ENCODE measurements at regions not wholly inside any gene's neighbourhood (a gene's known extent, or its start where the extent isn't known, plus 50 kb on each side); places are given as distances from the start of the nearest gene placed in this dataset.
"Not testable (repeated sequence)": the region's sequence is repeated elsewhere in the genome, so short reads cannot be mapped to it uniquely, and the experiment has no call there.

DNA sequence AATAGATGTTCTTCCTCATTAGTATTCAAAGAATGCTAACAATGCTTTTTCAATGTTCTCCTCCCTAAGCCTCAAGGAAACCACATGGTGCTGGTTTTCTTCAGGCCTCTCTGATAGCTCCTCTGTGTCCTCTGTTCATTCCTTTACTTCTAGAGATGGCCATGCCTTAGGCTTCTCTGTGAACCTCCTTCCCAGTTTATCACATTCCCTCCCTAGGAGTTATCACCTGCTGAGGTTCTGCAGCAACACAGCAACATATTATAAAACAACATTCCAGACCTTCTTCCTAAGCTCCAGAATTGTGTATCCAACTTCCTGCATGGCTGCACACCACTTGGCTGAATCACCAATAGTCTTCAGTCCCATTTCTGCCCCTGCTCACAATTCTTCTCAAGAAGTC is 325.5 kb downstream of the IRS1 start:
- DNase-seq (ENCODE audit: low read depth), result no peak

DNA sequence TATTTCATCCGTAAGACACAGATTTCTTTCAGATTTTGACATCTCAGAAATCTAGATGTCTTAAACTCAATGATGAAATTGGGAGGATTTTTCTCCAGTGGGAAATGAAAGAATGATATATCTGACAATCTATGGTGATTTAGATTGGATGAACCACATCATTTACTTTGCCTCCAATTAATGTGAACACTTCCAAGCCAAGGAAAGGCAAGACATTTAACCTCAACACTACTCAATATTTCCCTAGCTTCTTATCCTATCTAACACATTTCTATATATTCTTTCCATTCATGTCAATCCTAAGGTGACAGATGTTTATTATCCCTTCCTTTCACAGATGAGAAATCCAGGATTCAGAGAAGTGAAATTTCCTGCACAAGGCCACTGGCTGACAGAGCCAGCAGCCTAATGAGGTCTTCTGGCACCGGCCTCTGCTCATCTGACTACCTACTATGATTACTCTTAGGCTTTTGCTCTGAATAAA is 327.6 kb downstream of the IRS1 start:
- no peak for DNase-seq (ENCODE audit: low read depth)

DNA sequence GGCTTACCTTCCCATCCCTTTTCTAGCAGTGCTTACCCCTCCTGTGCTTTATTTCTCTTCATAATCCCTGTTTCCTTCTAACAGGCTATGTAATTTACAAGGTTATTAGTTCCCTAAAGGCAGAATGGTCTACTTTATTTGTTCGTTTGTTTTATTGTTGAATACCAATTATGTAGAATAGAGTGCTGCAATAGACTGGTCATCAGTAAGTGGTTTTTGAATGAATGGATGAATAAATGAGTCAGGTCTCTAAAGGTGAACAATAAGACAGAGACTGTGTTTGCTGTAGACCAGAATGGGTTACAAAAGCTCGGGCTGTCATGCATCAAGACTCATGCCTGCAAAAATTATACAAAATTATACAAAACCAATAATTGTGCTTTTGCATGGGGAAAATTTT is 332.0 kb downstream of the IRS1 start:
- DNase-seq (ENCODE audit: low read depth), result no peak

DNA sequence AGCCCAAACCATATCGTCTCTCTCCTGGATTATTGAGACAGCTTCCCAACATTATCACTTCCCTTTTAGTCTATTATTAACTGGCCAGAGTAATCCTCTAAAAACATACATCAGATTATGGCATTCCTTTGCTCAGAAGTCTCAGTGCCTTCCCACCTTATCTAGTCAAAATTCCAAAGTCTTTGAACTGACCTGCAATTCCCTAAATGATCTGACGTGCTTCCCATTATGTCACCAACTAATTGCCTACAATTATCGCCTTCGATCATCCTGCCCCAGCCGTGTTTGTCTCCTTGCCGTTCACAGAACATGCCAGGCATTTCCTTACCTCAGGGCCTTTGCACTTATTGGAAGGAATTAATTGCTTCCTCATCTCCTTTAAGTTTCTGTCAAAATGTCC is 332.4 kb downstream of the IRS1 start:
- no peak for DNase-seq (ENCODE audit: low read depth)

DNA sequence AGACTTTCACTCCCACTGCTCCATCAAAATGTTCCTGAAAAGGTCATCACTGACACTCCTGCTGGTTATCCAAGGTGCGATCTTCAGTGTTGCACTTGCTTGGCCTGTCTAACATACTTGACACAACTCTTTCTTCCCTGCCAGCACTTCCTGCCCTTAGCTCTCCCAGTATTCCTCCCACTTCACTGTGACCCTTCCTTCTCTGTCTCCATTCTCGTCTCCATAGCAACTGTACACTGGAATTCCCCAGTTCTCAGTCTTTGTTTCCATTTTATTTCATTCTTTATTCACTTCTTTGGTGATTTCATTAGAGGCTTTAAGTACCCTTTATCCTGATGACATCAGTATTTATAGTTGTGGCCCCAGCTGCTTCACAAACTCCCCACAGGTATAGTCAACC is 333.0 kb downstream of the IRS1 start:
- DNase-seq (ENCODE audit: low read depth), result no peak

DNA sequence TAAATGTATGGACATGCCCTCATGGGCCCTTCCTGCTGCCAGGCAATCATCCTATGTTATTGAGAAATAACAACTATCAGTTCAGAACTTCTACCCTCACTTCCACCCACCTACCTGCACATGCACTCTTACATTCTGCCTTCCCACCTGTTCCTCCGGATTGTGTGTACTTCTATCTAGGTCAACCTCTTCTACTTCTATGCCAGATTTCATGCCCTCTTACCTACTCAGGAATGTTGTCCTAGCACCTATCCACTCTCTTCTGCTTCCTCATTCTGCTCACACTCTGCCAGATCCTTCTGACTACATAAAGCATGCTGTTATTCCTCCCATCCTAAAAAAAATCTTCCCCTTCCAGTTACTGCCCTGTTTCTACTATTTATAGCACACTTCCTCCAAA is 333.5 kb downstream of the IRS1 start:
- no peak for DNase-seq (ENCODE audit: low read depth)

DNA sequence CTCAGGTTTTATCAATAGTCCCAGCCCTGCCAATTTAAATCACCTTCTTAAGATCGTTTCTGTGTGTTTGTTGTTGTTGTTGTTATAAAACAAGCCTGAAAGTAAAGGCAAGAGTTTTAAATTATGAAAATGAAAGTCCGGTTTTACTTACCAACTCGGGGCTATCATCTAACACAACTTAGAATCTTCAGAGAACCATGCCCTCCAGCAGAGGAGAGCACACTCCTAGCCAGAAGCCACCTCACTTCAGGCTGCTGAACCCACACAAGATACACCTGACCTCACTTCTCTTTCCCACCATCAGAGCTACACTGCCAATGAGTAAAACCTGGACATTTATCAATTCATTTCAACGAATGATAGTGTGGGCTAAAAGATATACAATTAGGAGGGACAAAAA is 335.2 kb downstream of the IRS1 start:
- DNase-seq (ENCODE audit: low read depth), result no peak

DNA sequence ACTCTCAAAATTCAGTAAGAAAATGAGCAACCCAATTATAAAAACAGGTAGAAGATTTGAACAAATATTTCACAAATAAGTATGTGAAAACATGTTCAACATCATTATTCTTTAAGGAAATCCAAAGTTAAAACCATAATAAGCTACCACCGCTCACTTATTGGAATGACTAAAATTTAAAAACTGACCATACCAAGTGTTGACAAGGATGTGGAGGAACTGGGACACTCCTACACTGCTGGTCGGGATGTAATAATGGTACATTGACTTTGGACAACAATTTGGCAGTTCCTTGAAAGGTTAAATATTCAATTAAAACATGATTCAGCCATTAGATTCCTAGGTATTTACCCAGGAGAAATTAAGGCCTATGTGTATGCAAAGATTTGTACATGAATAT is 336.5 kb downstream of the IRS1 start:
- no peak for DNase-seq (ENCODE audit: low read depth)

DNA sequence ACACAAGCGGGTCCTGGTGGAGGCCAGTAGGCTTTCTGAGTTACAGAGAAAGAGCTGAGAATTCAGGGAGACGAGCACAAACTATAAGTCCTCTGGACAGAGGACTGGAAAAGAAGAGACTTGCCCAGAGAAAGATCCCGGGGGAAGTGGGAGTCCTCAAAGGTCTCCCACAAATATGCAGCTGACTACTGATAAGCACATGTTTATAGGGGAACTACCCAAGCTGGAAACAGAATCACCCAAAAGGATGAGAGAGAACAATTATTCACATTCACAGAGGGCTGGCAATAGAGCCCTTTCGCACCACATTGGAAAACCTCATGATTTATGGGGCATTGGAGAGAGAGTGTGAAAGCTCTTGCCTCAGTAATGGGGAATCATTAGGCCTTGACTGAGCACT is 337.6 kb downstream of the IRS1 start:
- DNase-seq (ENCODE audit: low read depth), result no peak

DNA sequence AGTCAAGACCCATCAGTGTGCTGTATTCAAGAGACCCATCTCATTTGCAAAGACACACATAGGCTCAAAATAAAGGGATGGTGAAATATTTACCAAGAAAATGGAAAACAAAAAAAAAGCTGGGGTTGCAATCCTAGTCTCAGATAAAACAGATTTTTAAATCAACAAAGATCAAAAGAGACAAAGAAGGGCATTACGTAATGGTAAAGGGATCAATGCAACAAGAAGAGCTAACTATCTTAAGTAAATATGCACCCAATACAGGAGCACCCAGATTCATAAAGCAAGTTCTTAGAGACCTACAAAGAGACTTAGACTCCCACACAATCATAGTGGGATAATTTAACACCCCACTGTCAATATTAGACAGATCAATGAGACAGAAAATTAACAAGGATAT is 343.5 kb downstream of the IRS1 start:
- not testable (repeated sequence) for DNase-seq (ENCODE audit: low read depth)

DNA sequence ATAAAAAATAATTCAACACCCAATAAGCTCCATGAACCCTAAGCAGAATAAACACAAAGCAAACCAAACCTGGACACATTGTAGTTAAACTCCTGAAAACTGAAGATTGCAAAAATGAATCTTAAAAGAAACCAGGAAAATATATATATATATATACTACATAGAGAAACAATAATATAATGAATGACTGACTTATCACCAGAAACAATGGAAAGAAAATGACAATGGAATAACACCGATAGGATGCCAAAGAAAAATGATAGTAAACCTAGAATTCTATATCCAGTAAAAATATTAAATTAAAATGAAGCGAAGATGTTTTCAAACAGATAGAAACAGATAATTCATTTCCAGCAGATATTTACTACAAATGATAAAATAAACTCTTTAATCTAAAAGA is 346.9 kb downstream of the IRS1 start:
- DNase-seq (ENCODE audit: low read depth), result no peak

DNA sequence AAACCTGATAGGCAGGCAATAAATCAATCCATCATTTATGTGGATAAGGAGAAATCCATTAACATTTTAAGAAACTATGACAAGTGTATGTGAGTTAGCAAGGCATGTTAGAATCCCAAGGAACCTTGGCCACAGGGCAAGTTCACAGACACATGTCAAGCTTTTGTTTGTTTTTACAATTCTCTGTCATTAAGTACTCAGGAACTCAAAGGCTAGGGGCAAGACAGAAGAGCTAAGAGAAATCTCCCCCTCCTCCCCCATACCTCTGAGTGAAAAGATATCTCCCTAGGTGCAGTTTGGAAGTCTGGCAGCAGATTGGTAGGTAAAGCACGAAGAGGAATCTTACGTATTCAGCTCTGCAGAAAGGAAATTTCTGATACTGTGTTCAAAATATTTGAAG is 348.1 kb downstream of the IRS1 start:
- DNase-seq (ENCODE audit: low read depth), result no peak

DNA sequence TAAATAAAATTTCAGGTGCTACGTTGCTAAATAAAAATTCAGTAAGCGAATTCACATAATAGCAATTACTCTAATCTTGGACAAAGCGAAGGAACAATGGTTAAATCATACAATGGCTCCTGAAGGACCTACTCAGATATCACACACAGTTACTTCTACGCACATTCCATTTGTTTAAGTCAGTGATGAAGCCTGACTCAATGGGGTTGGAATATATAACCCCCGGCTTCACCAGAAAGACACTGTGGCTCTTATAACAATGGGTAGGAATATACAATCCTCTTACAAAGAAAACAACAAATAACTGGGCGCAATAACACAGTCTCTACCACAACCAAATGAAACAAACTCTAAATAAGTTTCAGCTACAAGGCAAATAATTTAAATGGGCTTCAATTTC is 349.5 kb downstream of the IRS1 start:
- no peak for DNase-seq (ENCODE audit: low read depth)

DNA sequence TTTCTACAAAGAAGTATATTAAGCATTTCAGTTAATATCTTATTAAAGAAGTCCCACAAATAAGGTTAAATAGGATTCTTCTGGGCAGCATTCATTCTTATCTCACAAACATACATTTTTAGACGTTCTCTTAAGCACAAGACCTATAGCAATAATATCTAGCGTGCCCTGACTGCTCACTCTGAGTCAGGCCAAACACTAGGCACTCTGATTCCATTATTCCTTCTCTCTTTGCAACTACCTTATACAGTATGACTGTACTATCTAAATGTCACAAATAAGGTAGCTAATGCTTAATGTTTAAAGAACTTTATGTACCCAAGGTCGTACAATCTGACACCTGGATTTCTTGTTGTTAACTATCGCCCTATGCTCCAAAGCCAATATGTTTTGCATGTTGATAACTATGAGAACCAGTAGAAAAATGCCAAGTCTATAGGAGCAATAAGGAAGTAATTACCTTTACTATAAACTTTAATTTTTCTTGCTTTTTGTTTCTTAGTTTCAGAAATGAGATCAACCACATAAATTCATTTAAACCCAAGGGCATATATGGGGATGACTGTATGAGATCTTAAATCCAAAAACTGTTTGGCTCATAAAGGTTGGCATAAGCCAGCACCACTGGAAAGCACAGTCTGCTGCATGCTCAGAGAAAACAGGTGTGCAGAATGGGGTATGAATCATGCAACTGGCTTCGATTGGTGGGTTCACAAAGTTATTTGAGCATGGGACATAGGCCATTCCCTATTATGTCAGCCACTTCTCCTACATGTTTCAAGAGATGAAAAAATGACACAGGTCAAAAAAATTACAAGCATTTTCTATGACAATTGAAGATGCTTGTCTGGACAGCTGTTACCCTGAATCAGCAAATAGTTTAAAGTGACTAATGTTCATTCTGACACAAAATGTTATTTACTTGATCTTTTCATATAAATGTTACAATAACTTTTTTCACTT is 352.0 kb downstream of the IRS1 start:
- DNase-seq (ENCODE audit: low read depth), result no peak

DNA sequence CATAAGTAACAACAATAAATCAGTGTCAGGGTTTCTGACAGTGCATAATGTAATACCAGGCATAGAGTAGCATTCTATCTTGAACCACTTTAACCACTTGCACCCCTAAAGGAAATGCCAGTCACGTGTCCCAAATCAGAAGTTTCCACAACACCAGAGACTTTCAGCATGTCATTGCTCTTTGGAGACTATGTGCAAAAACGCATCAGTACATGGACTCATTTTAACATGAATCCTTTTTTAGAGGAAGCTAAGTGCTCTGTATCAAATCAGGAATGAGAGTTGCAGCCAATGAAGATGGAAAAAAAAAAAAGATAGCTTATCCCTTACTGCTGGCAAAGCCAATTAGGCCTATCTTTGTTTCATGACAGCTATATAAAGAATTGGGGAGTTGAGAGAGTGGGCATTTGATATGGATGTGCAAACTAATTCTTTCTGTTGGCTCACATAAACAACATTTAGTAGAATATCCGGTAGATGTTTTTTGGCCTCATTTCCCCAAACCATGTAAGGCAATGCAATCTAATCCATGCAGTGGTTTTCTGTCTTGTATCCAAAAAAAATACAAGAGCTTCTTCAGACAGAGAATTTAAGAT is 353.1 kb downstream of the IRS1 start:
- DNase-seq (ENCODE audit: low read depth), result no peak

DNA sequence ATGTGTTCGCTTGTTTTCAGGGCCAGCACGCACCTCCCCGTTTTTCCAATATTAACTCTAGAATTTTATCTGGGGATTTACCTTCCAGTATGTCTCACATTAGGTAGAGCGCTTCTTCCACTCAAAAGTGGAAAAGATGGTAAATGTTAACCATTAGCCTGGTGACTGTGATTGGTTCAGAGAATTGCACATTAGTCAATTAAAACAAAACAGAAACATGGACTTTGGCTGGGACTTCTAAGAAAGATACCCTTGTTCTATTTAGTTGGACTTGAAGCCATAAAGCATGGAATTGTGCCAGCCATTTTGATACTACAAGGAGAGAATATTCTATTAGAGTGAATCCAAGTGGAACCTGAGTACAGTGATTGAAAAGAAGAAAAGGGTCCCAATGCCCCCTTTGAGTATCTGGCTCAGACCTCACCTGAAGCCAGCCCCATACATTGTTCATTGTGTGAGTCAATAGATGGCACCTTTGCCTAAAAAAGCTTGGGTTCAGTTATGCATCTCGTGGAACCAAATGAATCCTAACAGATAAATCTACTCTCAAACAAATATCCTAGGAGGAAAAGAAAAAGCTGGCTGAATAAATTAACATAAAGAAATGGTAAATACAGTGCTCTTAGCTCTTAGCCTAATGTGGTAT is 354.3 kb downstream of the IRS1 start:
- DNase-seq (ENCODE audit: low read depth), result no peak

DNA sequence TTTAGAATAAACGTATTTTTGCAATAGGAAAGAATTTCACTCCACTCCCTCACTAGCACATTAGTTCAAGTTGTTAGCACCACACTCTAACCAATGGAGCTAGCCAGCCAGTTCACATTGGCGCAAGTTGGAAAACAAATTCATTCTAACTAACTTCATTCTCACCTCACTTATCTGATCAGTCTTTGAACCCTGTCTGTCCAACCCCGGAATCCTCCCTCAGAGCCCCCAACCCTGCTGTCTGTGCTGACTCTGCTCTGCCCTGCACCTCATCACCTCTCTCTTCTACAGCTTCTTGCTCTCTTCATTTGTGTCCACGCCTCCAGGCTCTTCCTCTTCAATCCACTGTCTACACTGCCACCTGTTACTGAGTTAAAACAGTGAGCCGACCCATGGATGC is 356.5 kb downstream of the IRS1 start:
- no peak for DNase-seq (ENCODE audit: low read depth)

DNA sequence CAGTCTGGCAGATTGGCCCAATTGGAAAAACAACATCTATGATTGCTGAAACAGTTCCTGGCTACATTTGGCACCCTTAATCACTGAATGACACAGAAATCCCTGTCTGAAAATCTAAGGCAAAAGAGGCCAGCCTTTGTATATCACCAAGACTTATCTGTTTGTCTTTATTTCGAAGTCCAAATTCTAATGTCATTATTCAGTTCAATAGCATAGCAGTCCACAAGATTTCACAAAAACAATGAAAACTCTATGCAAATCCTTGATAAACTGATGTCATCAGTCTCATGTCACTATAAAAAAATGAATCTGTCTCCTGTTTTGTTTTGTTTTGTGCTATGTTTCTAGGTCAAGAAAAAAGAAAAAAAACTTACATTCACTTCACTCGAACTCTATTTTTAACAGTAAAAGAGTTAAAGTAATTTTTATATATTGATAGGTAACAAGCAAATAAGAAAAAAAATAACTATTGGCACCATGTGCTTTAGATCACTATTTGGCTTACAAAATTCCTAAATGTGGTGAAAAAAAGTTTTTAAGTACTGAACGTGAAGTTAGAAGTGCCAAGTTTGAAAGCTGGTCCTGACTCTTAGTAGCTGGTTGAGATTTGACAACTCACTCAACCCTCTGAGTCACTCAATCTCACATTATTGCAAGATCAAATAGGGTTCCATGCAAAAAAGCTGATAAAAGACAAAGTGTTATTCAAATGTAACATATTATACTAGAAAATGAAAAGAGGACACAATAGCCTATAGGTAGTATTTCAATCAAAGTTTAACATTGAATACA is 359.3 kb downstream of the IRS1 start:
- no peak for DNase-seq (ENCODE audit: low read depth)

DNA sequence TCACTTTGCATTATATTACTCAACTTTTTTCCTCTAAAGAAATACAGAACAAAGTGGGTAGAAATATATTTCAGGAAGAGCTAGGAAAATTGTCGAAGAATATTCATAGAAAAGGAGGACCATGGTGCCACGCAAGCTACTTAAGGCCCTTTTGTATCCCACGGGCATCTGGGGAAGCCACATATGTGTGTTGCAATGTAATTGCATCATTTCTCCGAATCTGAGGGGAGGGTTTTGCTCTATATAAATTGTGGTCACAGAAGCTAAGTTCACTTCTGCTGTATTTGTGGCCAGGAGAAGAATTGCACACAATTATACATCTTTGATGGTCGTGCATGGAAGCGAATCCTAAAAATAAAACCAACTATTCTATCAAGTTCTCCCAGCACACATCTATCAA is 360.3 kb downstream of the IRS1 start:
- no peak for DNase-seq (ENCODE audit: low read depth)

DNA sequence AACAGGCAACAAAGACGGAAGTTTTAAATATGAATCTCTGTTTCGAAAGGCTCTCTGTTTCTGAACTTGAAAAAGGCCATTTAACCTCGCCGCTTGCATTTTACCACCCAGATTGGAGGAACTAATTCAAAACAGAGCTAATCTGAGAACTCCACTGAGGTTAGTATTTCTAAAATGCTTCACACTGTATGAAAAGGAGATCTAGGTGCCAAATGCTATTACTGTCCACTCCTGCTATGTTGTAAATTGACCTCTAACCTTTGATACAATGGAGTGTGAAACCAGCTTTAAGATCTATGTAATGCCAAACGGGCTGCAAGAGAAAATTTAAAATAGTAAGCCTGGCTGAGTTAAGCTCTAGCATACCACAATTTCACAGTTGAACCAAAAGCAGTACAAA is 364.5 kb downstream of the IRS1 start:
- no peak for DNase-seq (ENCODE audit: low read depth)

DNA sequence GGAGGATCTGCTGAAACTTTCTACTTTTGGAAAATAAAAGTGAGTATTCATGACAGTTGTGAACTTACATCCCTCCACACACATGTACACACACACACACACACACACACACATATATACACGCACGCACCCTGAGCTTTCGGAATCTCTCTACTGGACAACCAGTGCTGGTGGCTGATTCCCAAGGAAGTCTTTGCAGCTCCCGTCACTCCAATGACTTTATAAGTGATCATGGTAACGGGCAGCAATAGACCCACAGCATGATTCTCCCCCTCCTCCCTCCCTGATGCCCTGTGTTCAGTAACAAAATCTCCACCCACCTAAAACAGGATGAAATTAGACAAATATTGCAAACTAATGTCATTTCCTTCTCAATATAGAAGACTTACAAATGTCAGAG is 364.9 kb downstream of the IRS1 start:
- DNase-seq (ENCODE audit: low read depth), result no peak

DNA sequence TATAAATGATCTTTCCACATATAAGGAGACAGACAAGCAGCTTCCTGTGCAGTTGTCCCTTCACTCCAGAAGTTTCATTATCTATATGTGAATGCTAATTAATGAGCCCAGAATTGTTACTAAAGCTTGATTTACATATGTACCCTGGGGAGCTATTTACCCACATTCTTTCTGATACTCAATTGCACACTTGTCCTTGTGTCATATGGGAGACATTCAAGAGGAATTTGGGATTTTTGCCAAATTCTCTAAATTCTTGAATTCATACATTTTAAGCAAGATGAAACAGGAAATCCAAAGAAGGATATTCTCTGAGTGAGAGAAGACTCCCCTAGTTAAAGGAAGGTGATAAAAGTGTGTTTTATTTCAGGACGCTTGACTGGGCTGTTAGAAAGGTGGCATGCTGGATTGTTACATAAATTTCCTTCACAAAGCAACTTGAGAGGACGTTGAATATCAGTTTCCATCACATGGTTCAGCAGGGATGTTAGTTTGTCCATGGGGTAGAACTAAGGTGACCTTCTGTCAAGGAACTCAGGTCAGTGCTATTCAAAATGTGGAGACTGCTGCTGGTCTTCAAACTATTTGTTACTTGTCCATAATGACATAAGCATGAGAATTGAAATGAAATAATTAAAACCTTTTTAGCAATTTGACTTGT is 368.2 kb downstream of the IRS1 start:
- DNase-seq (ENCODE audit: low read depth), result no peak

Measured in activated T-helper 9 cell treated with anti-CD3 and anti-CD28 coated beads, Interleukin-2, amount 50 U/mL, for 16 hours (primary cell).